ENCODE measurements at regions not wholly inside any gene's neighbourhood (a gene's known extent, or its start where the extent isn't known, plus 50 kb on each side); places are given as distances from the start of the nearest gene placed in this dataset.

DNA sequence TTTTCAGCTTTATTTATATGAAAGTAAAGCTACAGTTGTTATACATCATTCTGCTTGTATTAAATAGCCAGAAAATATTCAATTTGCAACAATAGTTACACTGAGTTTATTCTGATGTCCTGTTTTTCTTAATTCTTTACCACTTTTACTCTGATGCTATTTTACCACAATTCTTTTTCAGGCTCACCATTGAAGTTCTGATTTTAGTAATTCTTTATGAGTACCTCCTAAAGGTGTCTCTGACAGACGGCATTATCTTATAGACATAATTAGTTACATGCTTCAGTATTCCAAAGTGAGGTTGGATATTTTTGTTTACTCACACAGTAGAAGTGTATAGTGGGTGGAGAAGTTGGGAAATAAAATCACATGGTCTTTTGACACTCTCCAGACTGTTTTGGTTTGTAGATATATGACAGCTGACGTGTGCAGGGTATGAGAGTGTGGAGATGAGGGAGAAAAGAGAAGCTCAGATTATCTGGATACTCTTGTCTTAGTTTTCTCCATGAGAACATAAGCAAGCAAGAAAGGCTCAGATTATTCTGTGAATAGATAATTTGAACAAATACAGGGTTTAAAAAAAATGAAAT, 97.4 kb downstream of the FBXO4 start:
- no peaks in the 10 kb centered on the region for H3K36me3 ChIP-seq (ENCODE audit: control insufficient read depth in 2 of 2, insufficient read depth in 2 of 2, low read length in 1 of 2)
- H3K9me3 ChIP-seq (ENCODE audit: control insufficient read depth in 2 of 2, insufficient read depth in 1 of 2, low read length in 1 of 2) = no peaks in the 10 kb centered on the region
- H3K4me3 ChIP-seq (ENCODE audit: low read length in 2 of 2) = no peak overlapping the region
- no peaks in the 10 kb centered on the region for H3K4me1 ChIP-seq (ENCODE audit: control insufficient read depth in 2 of 2, insufficient read depth in 2 of 2, low read length in 2 of 2)
- H3K27ac ChIP-seq (ENCODE audit: low read depth in 1 of 2, low read length in 1 of 2) = no peak overlapping the region
- 73% methylated on average over 2 of the region's 2 CpGs for WGBS
- DNase-seq (ENCODE audit: low read depth in 6 of 9, low spot score in 9 of 9) = no peak
- H3K27me3 ChIP-seq (ENCODE audit: control insufficient read depth in 2 of 2, insufficient read depth in 1 of 2, low read length in 1 of 2) = no peaks in the 10 kb centered on the region

DNA sequence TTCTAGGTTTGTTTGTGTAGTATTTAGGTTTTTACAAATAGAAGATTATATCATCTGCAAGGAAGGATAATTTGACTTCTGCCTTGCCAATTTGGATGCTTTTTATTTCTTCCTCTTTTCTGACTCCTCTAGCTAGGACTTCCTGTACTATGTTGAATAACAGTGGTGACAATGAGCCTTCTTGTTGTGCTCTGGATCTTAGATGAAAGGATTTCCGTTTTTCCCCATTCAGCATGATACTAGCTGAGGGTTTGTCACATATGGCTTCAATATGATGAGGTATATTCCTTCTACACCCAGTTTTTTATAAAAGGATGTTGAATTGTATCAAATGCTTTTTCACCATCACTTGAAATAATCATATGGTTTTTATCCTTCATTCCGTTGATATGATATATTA, 101.4 kb downstream of the FBXO4 start:
- 83% methylated on average over 2 of the region's 2 CpGs for WGBS
- Histone ChIP-seq H3K4me1 (ENCODE audit: control insufficient read depth in 2 of 2, insufficient read depth in 2 of 2, low read length in 2 of 2) (no peaks in the 10 kb centered on the region), H3K27me3 (ENCODE audit: control insufficient read depth in 2 of 2, insufficient read depth in 1 of 2, low read length in 1 of 2) (no peaks in the 10 kb centered on the region), H3K9me3 (ENCODE audit: control insufficient read depth in 2 of 2, insufficient read depth in 1 of 2, low read length in 1 of 2) (no peaks in the 10 kb centered on the region), H3K36me3 (ENCODE audit: control insufficient read depth in 2 of 2, insufficient read depth in 2 of 2, low read length in 1 of 2) (no peaks in the 10 kb centered on the region), H3K27ac (ENCODE audit: low read depth in 1 of 2, low read length in 1 of 2) (no peak overlapping the region), H3K4me3 (ENCODE audit: low read length in 2 of 2) (no peak overlapping the region)
- DNase-seq (ENCODE audit: low read depth in 6 of 9, low spot score in 9 of 9) = no peak

DNA sequence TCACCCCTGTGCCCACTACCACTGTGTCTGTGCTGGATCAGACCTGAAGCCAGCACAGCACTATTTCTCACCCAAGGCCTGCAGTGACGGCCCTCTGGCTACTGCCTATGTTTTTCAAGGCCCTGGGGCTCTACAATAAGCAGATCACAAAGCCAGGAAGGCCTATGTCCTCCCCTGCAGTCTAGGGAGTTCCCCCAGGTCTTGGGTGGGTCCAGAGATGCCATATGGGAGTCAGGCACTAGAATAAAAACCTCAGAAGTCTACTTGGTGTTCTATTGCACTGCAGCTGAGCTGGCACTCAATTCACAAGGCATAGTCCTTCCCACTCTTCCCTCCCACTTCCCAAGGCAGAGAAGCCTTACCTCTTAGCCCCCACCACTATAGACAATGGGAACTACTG, 107.1 kb downstream of the FBXO4 start:
- 73% methylated on average over 1 of the region's 1 CpG for WGBS
- Histone ChIP-seq H3K4me3 (ENCODE audit: low read length in 2 of 2) (no peak overlapping the region), H3K36me3 (ENCODE audit: control insufficient read depth in 2 of 2, insufficient read depth in 2 of 2, low read length in 1 of 2) (no peaks in the 10 kb centered on the region), H3K9me3 (ENCODE audit: control insufficient read depth in 2 of 2, insufficient read depth in 1 of 2, low read length in 1 of 2) (no peaks in the 10 kb centered on the region), H3K27ac (ENCODE audit: low read depth in 1 of 2, low read length in 1 of 2) (no peak overlapping the region), H3K4me1 (ENCODE audit: control insufficient read depth in 2 of 2, insufficient read depth in 2 of 2, low read length in 2 of 2) (no peaks in the 10 kb centered on the region), H3K27me3 (ENCODE audit: control insufficient read depth in 2 of 2, insufficient read depth in 1 of 2, low read length in 1 of 2) (no peaks in the 10 kb centered on the region)
- DNase-seq (ENCODE audit: low read depth in 6 of 9, low spot score in 9 of 9) = no peak

DNA sequence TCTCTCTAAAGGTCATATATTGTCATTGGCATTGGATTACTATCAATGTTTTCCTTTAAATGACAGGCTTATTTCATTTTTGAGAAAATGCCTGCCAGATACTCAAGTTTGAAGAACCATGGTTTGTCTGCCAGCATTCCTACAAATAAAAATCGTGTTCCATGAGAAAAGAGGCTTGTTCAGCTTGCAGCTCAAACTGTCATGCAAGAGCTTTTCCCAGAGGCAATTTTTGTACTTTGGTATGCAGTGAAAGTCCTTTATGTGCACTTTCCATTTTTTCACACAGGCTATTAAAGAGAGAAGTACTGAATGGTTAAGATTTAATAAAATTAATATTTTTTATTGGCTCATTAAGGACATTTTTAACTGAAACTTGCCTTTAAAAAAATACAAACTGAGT, 110.4 kb downstream of the FBXO4 start:
- Histone ChIP-seq H3K4me1 (ENCODE audit: control insufficient read depth in 2 of 2, insufficient read depth in 2 of 2, low read length in 2 of 2) (no peaks in the 10 kb centered on the region), H3K9me3 (ENCODE audit: control insufficient read depth in 2 of 2, insufficient read depth in 1 of 2, low read length in 1 of 2) (no peaks in the 10 kb centered on the region), H3K27me3 (ENCODE audit: control insufficient read depth in 2 of 2, insufficient read depth in 1 of 2, low read length in 1 of 2) (no peaks in the 10 kb centered on the region), H3K4me3 (ENCODE audit: low read length in 2 of 2) (no peak overlapping the region), H3K36me3 (ENCODE audit: control insufficient read depth in 2 of 2, insufficient read depth in 2 of 2, low read length in 1 of 2) (no peaks in the 10 kb centered on the region), H3K27ac (ENCODE audit: low read depth in 1 of 2, low read length in 1 of 2) (no peak overlapping the region)
- 78% methylated on average over 1 of the region's 1 CpG for WGBS
- DNase-seq (ENCODE audit: low read depth in 6 of 9, low spot score in 9 of 9) = no peak

DNA sequence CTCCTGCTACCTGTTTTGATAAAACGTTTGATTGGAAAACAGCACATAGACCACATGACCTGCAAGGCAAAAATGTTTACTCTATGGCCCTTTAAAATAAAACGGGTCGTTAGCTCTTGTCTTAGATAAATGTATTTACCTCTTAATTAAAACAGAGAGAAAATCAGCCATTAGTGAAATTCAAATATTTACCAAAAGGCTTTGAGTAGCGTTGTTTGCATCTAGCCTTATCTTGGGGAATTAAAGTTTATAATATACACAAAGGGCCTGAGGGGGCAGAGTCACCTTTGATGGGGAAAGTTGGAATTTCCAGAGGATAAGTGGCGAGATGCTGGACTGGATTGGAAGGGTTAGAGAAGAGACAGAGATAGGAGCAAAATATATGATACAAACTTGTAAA, 111.3 kb downstream of the FBXO4 start:
- H3K36me3 ChIP-seq (ENCODE audit: control insufficient read depth in 2 of 2, insufficient read depth in 2 of 2, low read length in 1 of 2) = no peaks in the 10 kb centered on the region
- no peaks in the 10 kb centered on the region for H3K9me3 ChIP-seq (ENCODE audit: control insufficient read depth in 2 of 2, insufficient read depth in 1 of 2, low read length in 1 of 2)
- DNase-seq (ENCODE audit: low read depth in 6 of 9, low spot score in 9 of 9) = no peak
- H3K27ac ChIP-seq (ENCODE audit: low read depth in 1 of 2, low read length in 1 of 2) = no peak overlapping the region
- H3K4me1 ChIP-seq (ENCODE audit: control insufficient read depth in 2 of 2, insufficient read depth in 2 of 2, low read length in 2 of 2) = no peaks in the 10 kb centered on the region
- H3K4me3 ChIP-seq (ENCODE audit: low read length in 2 of 2) = no peak overlapping the region
- H3K27me3 ChIP-seq (ENCODE audit: control insufficient read depth in 2 of 2, insufficient read depth in 1 of 2, low read length in 1 of 2) = no peaks in the 10 kb centered on the region
- 84% methylated on average over 5 of the region's 5 CpGs for WGBS

DNA sequence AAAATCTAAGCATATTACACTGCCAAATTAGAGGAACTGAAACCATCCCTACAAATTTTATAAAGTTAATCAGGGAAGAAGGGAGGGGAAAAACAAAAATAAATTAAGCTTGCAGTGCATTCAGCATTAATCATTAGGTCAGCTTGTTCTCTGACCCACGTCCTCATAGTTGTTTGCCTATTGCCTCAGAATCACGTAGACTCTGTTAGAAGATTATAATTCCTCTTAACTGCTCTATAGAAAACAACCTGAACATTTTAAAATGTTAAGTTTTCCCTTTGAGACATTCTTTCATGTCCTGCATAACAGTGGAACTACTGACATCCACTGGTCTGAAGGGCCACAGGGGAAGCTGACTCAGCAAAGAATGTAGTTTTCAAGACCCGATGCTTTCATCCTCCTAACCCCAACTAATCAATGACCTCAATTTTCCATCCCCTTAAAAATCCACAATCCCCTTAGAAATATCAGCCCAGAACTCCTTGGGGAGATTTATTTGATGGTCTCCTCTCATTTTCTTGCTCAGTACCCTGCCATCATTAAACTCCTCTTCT, 112.4 kb downstream of the FBXO4 start:
- H3K36me3 ChIP-seq (ENCODE audit: control insufficient read depth in 2 of 2, insufficient read depth in 2 of 2, low read length in 1 of 2) = no peaks in the 10 kb centered on the region
- H3K4me3 ChIP-seq (ENCODE audit: low read length in 2 of 2) = no peak overlapping the region
- H3K9me3 ChIP-seq (ENCODE audit: control insufficient read depth in 2 of 2, insufficient read depth in 1 of 2, low read length in 1 of 2) = no peaks in the 10 kb centered on the region
- H3K4me1 ChIP-seq (ENCODE audit: control insufficient read depth in 2 of 2, insufficient read depth in 2 of 2, low read length in 2 of 2) = no peaks in the 10 kb centered on the region
- no peak overlapping the region for H3K27ac ChIP-seq (ENCODE audit: low read depth in 1 of 2, low read length in 1 of 2)
- no peak for DNase-seq (ENCODE audit: low read depth in 6 of 9, low spot score in 9 of 9)
- no peaks in the 10 kb centered on the region for H3K27me3 ChIP-seq (ENCODE audit: control insufficient read depth in 2 of 2, insufficient read depth in 1 of 2, low read length in 1 of 2)
- WGBS = 84% methylated on average over 3 of the region's 3 CpGs

DNA sequence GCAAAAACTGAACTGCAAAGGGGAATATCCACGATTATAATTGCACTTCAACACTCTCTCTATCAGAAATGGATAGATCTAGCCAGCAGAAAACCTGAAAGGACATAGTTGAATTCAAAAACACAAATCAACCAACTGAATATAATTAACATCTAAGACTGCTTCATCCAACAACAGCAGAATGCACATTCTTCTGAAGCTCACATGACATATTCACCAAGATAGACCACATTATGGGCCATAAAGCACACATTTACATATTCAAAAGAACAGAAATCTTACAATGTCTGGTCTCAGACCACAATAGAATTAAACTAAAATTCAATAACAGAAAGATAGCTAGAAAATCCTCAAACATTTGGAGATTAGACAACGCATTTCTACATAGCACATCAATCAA, 118.3 kb downstream of the FBXO4 start:
- H3K9me3 ChIP-seq (ENCODE audit: control insufficient read depth in 2 of 2, insufficient read depth in 1 of 2, low read length in 1 of 2) = no peaks in the 10 kb centered on the region
- H3K36me3 ChIP-seq (ENCODE audit: control insufficient read depth in 2 of 2, insufficient read depth in 2 of 2, low read length in 1 of 2) = no peaks in the 10 kb centered on the region
- H3K4me1 ChIP-seq (ENCODE audit: control insufficient read depth in 2 of 2, insufficient read depth in 2 of 2, low read length in 2 of 2) = no peaks in the 10 kb centered on the region
- no peaks in the 10 kb centered on the region for H3K27me3 ChIP-seq (ENCODE audit: control insufficient read depth in 2 of 2, insufficient read depth in 1 of 2, low read length in 1 of 2)
- DNase-seq (ENCODE audit: low read depth in 6 of 9, low spot score in 9 of 9) = no peak
- no peak overlapping the region for H3K4me3 ChIP-seq (ENCODE audit: low read length in 2 of 2)
- no peak overlapping the region for H3K27ac ChIP-seq (ENCODE audit: low read depth in 1 of 2, low read length in 1 of 2)
- WGBS = 95% methylated on average over 2 of the region's 2 CpGs

DNA sequence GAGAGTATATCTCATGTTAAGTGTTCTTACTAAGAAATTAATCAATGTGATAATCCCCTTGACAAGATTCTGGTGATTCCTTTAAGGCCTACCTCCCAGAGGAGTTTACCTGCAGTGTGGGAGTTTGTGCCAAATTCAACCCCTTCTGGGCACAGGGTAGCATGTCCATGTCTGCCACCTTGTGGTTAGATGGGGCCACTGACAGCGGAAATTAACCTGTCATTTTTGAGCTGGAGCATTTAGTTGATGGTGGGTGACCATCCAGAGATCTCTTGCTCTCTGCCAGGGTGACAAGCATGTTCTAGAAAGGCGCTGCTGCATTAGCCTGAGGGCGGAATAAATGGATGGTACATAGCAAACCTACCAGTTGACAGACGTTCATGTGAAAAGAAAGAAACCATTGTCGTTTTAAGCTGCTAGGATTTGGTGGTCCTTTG, 132.2 kb downstream of the FBXO4 start:
- H3K27ac ChIP-seq (ENCODE audit: low read depth in 1 of 2, low read length in 1 of 2) = no peak overlapping the region
- H3K4me3 ChIP-seq (ENCODE audit: low read length in 2 of 2) = no peak overlapping the region
- 37% methylated on average over 5 of the region's 5 CpGs for WGBS
- H3K9me3 ChIP-seq (ENCODE audit: control insufficient read depth in 2 of 2, insufficient read depth in 1 of 2, low read length in 1 of 2) = no peaks in the 10 kb centered on the region
- DNase-seq (ENCODE audit: low read depth in 6 of 9, low spot score in 9 of 9) = peak; percentile 4 to 55 (median 25)
- H3K27me3 ChIP-seq (ENCODE audit: control insufficient read depth in 2 of 2, insufficient read depth in 1 of 2, low read length in 1 of 2) = no peaks in the 10 kb centered on the region
- H3K36me3 ChIP-seq (ENCODE audit: control insufficient read depth in 2 of 2, insufficient read depth in 2 of 2, low read length in 1 of 2) = no peaks in the 10 kb centered on the region
- H3K4me1 ChIP-seq (ENCODE audit: control insufficient read depth in 2 of 2, insufficient read depth in 2 of 2, low read length in 2 of 2) = no peaks in the 10 kb centered on the region

DNA sequence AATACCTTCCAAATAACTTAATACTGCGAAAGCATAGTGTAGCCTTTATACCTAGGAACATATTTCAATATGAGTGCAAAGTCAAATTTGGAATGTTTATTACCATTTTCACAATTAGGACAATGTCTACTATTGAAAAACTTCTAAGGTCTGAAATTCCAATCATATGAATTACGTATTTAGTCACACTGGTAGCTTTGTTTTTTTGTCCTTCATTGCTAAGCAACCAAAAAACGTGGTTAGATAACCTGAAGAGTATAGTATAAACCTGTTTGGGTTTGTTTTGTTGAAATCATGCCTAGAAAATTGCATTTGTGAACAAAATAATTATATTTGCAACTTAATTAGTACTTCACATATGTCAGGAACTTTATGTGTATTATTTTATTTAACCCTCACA, 134.2 kb downstream of the FBXO4 start:
- DNase-seq (ENCODE audit: low read depth in 6 of 9, low spot score in 9 of 9) = no peak
- whole genome bisulfite sequencing = 62% methylated on average over 3 of the region's 3 CpGs
- no peak overlapping the region for H3K4me3 ChIP-seq (ENCODE audit: low read length in 2 of 2)
- H3K4me1 ChIP-seq (ENCODE audit: control insufficient read depth in 2 of 2, insufficient read depth in 2 of 2, low read length in 2 of 2) = no peaks in the 10 kb centered on the region
- H3K27ac ChIP-seq (ENCODE audit: low read depth in 1 of 2, low read length in 1 of 2) = no peak overlapping the region
- H3K36me3 ChIP-seq (ENCODE audit: control insufficient read depth in 2 of 2, insufficient read depth in 2 of 2, low read length in 1 of 2) = no peaks in the 10 kb centered on the region
- no peaks in the 10 kb centered on the region for H3K9me3 ChIP-seq (ENCODE audit: control insufficient read depth in 2 of 2, insufficient read depth in 1 of 2, low read length in 1 of 2)
- H3K27me3 ChIP-seq (ENCODE audit: control insufficient read depth in 2 of 2, insufficient read depth in 1 of 2, low read length in 1 of 2) = no peaks in the 10 kb centered on the region
